IPS-NIHi7 (cell line): ENCODE measurements at regions not wholly inside any gene's neighbourhood (a gene's known extent, or its start where the extent isn't known, plus 50 kb on each side); places are given as distances from the start of the nearest gene placed in this dataset.
A peak's percentile ranks its signal among the peaks of the same experiment; 100 is the strongest.

Experiments used
- DNase-seq: peaks from one replicate; pipeline ENCODE4 v3.0.0; 2012; ENCODE audit warnings: mixed read lengths; ENCODE audit errors: extremely low spot score

- DNase-seq = no peak
These were observed 68.6 kb upstream of the SMIM21 start for GRCh38 chr18:75496151-75496550.

GRCh38 chr18:75492852-75493251 is 65.3 kb upstream of the SMIM21 start:
- DNase-seq = no peak

- DNase-seq = no peak
These were observed 63.9 kb upstream of the SMIM21 start for GRCh38 chr18:75491361-75491760.

- DNase-seq = no peak
These were observed 62.1 kb upstream of the SMIM21 start for GRCh38 chr18:75489493-75490190.

- DNase-seq = no peak
These were observed 56.2 kb upstream of the SMIM21 start for GRCh38 chr18:75483662-75484061.

GRCh38 chr18:75482880-75483279 is 55.4 kb upstream of the SMIM21 start:
- no peak for DNase-seq

GRCh38 chr18:75480487-75480886 is 53.0 kb upstream of the SMIM21 start:
- DNase-seq = no peak

- DNase-seq = peak; percentile 50
These were observed 51.7 kb upstream of the SMIM21 start for GRCh38 chr18:75478996-75479880.

GRCh38 chr18:75477900-75478299 is 50.4 kb upstream of the SMIM21 start:
- no peak for DNase-seq
